ENCODE measurements at regions not wholly inside any gene's neighbourhood (a gene's known extent, or its start where the extent isn't known, plus 50 kb on each side); places are given as distances from the start of the nearest gene placed in this dataset.
"Not testable (repeated sequence)": the region's sequence is repeated elsewhere in the genome, so short reads cannot be mapped to it uniquely, and the experiment has no call there.

DNA sequence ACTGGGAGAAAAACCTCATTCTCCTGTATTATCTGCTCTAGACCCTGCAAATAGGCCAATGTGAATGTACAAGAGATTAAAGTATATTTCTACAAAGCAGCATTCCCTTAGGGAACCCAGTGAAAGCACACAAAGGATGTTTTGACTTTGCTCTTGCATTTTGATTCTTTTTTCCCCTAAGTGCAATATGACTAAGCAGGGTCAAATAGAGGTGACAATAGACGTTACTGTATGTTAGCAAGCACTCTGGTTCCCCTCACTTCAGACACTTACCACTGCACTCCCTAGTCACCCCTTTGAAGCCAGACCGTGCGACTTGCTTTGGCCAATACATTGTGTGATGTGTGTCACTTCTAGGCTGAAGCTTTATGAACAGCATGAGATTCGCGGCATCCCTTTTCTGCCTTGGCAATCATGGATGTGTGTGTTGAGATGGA, 209.7 kb downstream of the RHOU start:
- Mint-ChIP-seq H3K27me3 (ENCODE audit: low read depth in 3 of 3) (no peaks in the 10 kb centered on the region), H3K4me1 (peaks cover 67% of the 10 kb centered on the region)
- WGBS (ENCODE audit: insufficient coverage) = no CpG with 5 or more reads among the region's 5 CpGs

DNA sequence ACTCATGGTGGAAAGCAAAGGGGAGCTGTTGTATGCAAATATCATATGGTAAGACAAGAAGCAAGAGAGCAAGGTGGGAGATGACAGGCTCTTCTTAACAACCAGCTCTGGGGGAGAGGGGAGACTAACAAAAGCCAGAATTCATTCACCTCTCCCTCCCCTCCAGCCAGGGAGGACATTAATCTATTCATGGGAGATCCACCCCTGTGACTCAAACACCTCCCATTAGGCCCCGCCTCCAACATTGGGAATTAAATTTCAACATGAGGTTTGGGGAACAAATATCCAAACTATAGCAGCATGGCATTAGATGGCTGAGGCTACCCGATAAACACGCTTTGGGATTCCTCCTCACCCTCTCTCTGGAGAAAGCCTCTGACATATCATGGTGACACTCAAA, 210.6 kb downstream of the RHOU start:
- TF ChIP-seq, protein P1, sequence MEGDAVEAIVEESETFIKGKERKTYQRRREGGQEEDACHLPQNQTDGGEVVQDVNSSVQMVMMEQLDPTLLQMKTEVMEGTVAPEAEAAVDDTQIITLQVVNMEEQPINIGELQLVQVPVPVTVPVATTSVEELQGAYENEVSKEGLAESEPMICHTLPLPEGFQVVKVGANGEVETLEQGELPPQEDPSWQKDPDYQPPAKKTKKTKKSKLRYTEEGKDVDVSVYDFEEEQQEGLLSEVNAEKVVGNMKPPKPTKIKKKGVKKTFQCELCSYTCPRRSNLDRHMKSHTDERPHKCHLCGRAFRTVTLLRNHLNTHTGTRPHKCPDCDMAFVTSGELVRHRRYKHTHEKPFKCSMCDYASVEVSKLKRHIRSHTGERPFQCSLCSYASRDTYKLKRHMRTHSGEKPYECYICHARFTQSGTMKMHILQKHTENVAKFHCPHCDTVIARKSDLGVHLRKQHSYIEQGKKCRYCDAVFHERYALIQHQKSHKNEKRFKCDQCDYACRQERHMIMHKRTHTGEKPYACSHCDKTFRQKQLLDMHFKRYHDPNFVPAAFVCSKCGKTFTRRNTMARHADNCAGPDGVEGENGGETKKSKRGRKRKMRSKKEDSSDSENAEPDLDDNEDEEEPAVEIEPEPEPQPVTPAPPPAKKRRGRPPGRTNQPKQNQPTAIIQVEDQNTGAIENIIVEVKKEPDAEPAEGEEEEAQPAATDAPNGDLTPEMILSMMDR (IDR thresholded peaks at IDR 0.05) = no peak
- no peaks in the 10 kb centered on the region for H4K20me1 ChIP-seq (ENCODE audit: insufficient read depth, low read length)
- H3K27ac Mint-ChIP-seq = peak overlapping the region in 6 of 7 donors; percentile 15 to 70 (median 60)
- WGBS (ENCODE audit: insufficient coverage) = 100% methylated on average over 1 of the region's 3 CpGs
- H3K4me1 ChIP-seq (ENCODE audit: control insufficient read depth in 1 of 2, insufficient read depth in 2 of 2, low read length in 2 of 2) = peaks cover 73 to 94% of the 10 kb centered on the region in 2 donors
- H3K36me3 Mint-ChIP-seq = peaks cover 3 to 5% of the 10 kb centered on the region in 2 donors
- H3K4me3 Mint-ChIP-seq = peak overlapping the region in 1 of 2 donors; percentile 15
- H3K4me3 ChIP-seq (replicated peaks in 1 of 3; ENCODE audit: low read depth in 2 of 3, low read length in 3 of 3) = no peak overlapping the region
- no peaks in the 10 kb centered on the region for H3K27me3 ChIP-seq (ENCODE audit: control insufficient read depth in 2 of 2, insufficient read depth in 2 of 2, low read length in 2 of 2)
- no peak overlapping the region for H3K9ac ChIP-seq (ENCODE audit: insufficient read depth, low read length, poor library complexity, severe bottlenecking)
- peak overlapping the region in 1 of 2 donors; percentile 70 for H3K27ac ChIP-seq (ENCODE audit: low read depth in 1 of 2, low read length in 2 of 2)
- intact Hi-C loops (cut with micrococcal nuclease) = no loop called here
- peaks cover 58% of the 10 kb centered on the region for H3K4me1 Mint-ChIP-seq
- no peak overlapping the region for H2AFZ ChIP-seq (ENCODE audit: insufficient read depth, low read depth, low read length, poor library complexity, severe bottlenecking)
- no peak overlapping the region for H3K4me2 ChIP-seq (replicated peaks; ENCODE audit: extremely low read depth, low read length, poor library complexity, severe bottlenecking)
- no peaks in the 10 kb centered on the region for H3K36me3 ChIP-seq (replicated peaks in 1 of 2; ENCODE audit: control insufficient read depth in 1 of 2, insufficient read depth in 2 of 2, low read length in 2 of 2)
- DNase-seq = no peak
- H3K9me3 Mint-ChIP-seq = peaks cover 0 to 4% (median 0%) of the 10 kb centered on the region in 7 donors
- no peaks in the 10 kb centered on the region for H3K27me3 Mint-ChIP-seq (ENCODE audit: low read depth in 3 of 3)
- no peaks in the 10 kb centered on the region for H3K9me3 ChIP-seq (replicated peaks in 1 of 2; ENCODE audit: control insufficient read depth in 1 of 2, insufficient read depth in 1 of 2, low read length in 2 of 2)
- H3K79me2 ChIP-seq (ENCODE audit: insufficient read depth, low read length) = peaks cover 17% of the 10 kb centered on the region

More for the DNA sequence above, 209.7 kb downstream of the RHOU start:
- Histone ChIP-seq H3K9me3 (replicated peaks in 1 of 2; ENCODE audit: control insufficient read depth in 1 of 2, insufficient read depth in 1 of 2, low read length in 2 of 2) (no peaks in the 10 kb centered on the region), H3K4me3 (replicated peaks in 1 of 3; ENCODE audit: low read depth in 2 of 3, low read length in 3 of 3) (peak overlapping the region in 1 of 3 experiments; percentile 39), H3K36me3 (replicated peaks in 1 of 2; ENCODE audit: control insufficient read depth in 1 of 2, insufficient read depth in 2 of 2, low read length in 2 of 2) (no peaks in the 10 kb centered on the region), H3K4me2 (replicated peaks; ENCODE audit: extremely low read depth, low read length, poor library complexity, severe bottlenecking) (peak overlapping the region; percentile 58), H3K79me2 (ENCODE audit: insufficient read depth, low read length) (peaks cover 17% of the 10 kb centered on the region), H3K27ac (ENCODE audit: low read depth in 1 of 2, low read length in 2 of 2) (peak overlapping the region in 1 of 2 donors; percentile 70), H4K20me1 (ENCODE audit: insufficient read depth, low read length) (no peaks in the 10 kb centered on the region), H2AFZ (ENCODE audit: insufficient read depth, low read depth, low read length, poor library complexity, severe bottlenecking) (no peak overlapping the region), H3K9ac (ENCODE audit: insufficient read depth, low read length, poor library complexity, severe bottlenecking) (no peak overlapping the region), H3K27me3 (ENCODE audit: control insufficient read depth in 2 of 2, insufficient read depth in 2 of 2, low read length in 2 of 2) (no peaks in the 10 kb centered on the region), H3K4me1 (ENCODE audit: control insufficient read depth in 1 of 2, insufficient read depth in 2 of 2, low read length in 2 of 2) (peaks cover 77 to 96% of the 10 kb centered on the region in 2 donors)
- peak; percentile 70 to 76 (median 72) for DNase-seq
- Mint-ChIP-seq H3K4me3 (no peak overlapping the region), H3K36me3 (peaks cover 4 to 5% of the 10 kb centered on the region in 2 donors), H3K27ac (peak overlapping the region in 6 of 7 donors; percentile 54 to 85 (median 76)), H3K9me3 (peaks cover 0 to 4% (median 0%) of the 10 kb centered on the region in 7 donors)
- intact Hi-C loops (cut with micrococcal nuclease) = loop anchor here in 1 of 2 donors (5.0 kb wide), 1 partner anchor 82 kb away; no protein-coding TSS in a partner anchor
- TF ChIP-seq, protein P1 (IDR thresholded peaks at IDR 0.05) = no peak

DNA sequence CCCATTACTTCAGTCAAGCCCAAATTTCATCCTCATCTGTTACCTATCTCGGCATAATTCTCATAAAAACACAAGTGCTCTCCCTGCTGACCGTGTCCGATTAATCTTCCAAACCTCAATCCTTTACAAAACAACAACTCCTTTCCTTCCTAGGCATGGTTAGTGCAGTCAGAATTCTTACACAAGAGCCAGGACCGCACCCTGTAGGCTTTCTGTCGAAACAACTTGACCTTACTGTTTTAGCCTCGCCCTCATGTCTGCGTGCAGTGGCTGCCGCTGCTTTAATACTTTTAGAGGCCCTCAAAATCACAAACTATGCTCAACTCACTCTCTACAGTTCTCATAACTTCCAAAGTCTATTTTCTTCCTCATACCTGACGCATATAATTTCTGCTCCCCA, 214.3 kb downstream of the RHOU start:
- H3K9ac ChIP-seq (ENCODE audit: insufficient read depth, low read length, poor library complexity, severe bottlenecking); DNase-seq; intact Hi-C loops (cut with micrococcal nuclease); H3K36me3 Mint-ChIP-seq; H3K36me3 ChIP-seq (replicated peaks in 1 of 2; ENCODE audit: control insufficient read depth in 1 of 2, insufficient read depth in 2 of 2, low read length in 2 of 2); H4K20me1 ChIP-seq (ENCODE audit: insufficient read depth, low read length); H3K9me3 Mint-ChIP-seq; H3K27ac Mint-ChIP-seq; H3K27me3 Mint-ChIP-seq (ENCODE audit: low read depth in 3 of 3); H3K4me3 Mint-ChIP-seq; H2AFZ ChIP-seq (ENCODE audit: insufficient read depth, low read depth, low read length, poor library complexity, severe bottlenecking); H3K27me3 ChIP-seq (ENCODE audit: control insufficient read depth in 2 of 2, insufficient read depth in 2 of 2, low read length in 2 of 2); H3K9me3 ChIP-seq (replicated peaks in 1 of 2; ENCODE audit: control insufficient read depth in 1 of 2, insufficient read depth in 1 of 2, low read length in 2 of 2): not testable (repeated sequence)
- peaks cover 17% of the 10 kb centered on the region for H3K79me2 ChIP-seq (ENCODE audit: insufficient read depth, low read length)
- peak overlapping the region; percentile 40 to 79 for H3K27ac ChIP-seq (ENCODE audit: low read depth in 1 of 2, low read length in 2 of 2)
- peaks cover 41 to 56% of the 10 kb centered on the region in 2 donors for H3K4me1 ChIP-seq (ENCODE audit: control insufficient read depth in 1 of 2, insufficient read depth in 2 of 2, low read length in 2 of 2)
- peaks cover 31% of the 10 kb centered on the region for H3K4me1 Mint-ChIP-seq
- H3K4me3 ChIP-seq (replicated peaks in 1 of 3; ENCODE audit: low read depth in 2 of 3, low read length in 3 of 3) = peak overlapping the region in 1 of 3 experiments; percentile 50
- WGBS (ENCODE audit: insufficient coverage) = 25% methylated on average over 4 of the region's 9 CpGs
- H3K4me2 ChIP-seq (replicated peaks; ENCODE audit: extremely low read depth, low read length, poor library complexity, severe bottlenecking) = peak overlapping the region; percentile 34

Measured in CD14-positive monocyte (primary cell).